ENCODE measurements at regions not wholly inside any gene's neighbourhood (a gene's known extent, or its start where the extent isn't known, plus 50 kb on each side); places are given as distances from the start of the nearest gene placed in this dataset.

DNA sequence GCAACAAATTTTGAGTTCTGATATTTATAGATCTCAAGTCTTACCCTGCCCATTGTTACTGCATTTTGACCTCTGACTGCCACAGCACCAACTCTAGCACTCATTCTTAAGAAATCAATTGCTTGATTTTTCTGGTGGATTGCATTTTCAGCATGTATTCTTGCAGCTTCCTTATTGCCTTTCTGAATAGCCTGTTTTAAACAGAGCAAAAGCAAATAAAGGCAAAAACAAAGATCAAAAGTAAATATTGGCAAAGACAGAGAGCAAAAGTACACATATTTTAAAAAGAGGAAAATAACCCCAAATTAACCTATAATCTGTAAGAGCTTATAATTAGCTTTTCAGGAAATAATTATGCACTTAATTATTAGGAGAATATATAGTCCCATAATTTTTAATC, 129.4 kb upstream of the TENT5D start:
- TF ChIP-seq, protein P1, sequence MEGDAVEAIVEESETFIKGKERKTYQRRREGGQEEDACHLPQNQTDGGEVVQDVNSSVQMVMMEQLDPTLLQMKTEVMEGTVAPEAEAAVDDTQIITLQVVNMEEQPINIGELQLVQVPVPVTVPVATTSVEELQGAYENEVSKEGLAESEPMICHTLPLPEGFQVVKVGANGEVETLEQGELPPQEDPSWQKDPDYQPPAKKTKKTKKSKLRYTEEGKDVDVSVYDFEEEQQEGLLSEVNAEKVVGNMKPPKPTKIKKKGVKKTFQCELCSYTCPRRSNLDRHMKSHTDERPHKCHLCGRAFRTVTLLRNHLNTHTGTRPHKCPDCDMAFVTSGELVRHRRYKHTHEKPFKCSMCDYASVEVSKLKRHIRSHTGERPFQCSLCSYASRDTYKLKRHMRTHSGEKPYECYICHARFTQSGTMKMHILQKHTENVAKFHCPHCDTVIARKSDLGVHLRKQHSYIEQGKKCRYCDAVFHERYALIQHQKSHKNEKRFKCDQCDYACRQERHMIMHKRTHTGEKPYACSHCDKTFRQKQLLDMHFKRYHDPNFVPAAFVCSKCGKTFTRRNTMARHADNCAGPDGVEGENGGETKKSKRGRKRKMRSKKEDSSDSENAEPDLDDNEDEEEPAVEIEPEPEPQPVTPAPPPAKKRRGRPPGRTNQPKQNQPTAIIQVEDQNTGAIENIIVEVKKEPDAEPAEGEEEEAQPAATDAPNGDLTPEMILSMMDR (IDR thresholded peaks at IDR 0.05; ENCODE audit: low read depth, low read length): no peak
- Histone ChIP-seq H3K36me3 (no peaks in the 10 kb centered on the region), H3K27ac (no peak overlapping the region), H3K4me3 (no peak overlapping the region), H3K4me1 (ENCODE audit: low read depth) (no peaks in the 10 kb centered on the region), H3K27me3 (no peaks in the 10 kb centered on the region), H3K9me3 (ENCODE audit: low read depth) (no peaks in the 10 kb centered on the region)
- DNase-seq (ENCODE audit: low read depth in 1 of 2, low spot score in 1 of 2): no peak

- no peak for DNase-seq (ENCODE audit: low read depth in 1 of 2, low spot score in 1 of 2)
- H3K27ac ChIP-seq: no peak overlapping the region
- no peaks in the 10 kb centered on the region for H3K36me3 ChIP-seq
- H3K4me3 ChIP-seq: no peak overlapping the region
- no peaks in the 10 kb centered on the region for H3K9me3 ChIP-seq (ENCODE audit: low read depth)
- no peaks in the 10 kb centered on the region for H3K27me3 ChIP-seq
- H3K4me1 ChIP-seq (ENCODE audit: low read depth): no peaks in the 10 kb centered on the region
- TF ChIP-seq, protein P1 (IDR thresholded peaks at IDR 0.05; ENCODE audit: low read depth, low read length): no peak
Measured at GRCh38 chrX:80293354-80293753, 126.9 kb upstream of the TENT5D start.

DNA sequence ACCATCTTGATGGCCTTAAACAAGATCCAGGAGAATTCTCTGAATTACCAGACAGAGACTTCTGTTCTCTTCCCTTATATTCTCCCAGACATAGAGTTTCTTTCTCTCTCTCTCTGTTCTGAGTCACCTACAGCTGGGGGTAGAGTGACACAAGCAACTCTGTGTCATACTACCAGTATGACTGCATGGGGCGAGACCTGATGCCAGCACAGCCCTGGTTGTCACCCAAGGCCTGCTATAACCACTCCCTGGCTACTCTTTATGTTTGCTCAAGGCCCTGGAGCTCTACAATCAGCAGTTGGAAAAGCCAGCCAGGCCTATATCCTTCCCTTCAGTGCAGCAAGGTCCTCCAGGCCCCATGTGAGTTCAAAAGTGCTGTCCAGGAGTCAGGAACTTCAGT, 114.2 kb upstream of the TENT5D start:
- Histone ChIP-seq H3K27ac (no peak overlapping the region), H3K27me3 (no peaks in the 10 kb centered on the region), H3K4me3 (no peak overlapping the region), H3K36me3 (no peaks in the 10 kb centered on the region), H3K9me3 (ENCODE audit: low read depth) (no peaks in the 10 kb centered on the region), H3K4me1 (ENCODE audit: low read depth) (no peaks in the 10 kb centered on the region)
- no peak for DNase-seq (ENCODE audit: low read depth in 1 of 2, low spot score in 1 of 2)
- TF ChIP-seq, protein P1 (IDR thresholded peaks at IDR 0.05; ENCODE audit: low read depth, low read length): no peak

- Histone ChIP-seq H3K9me3 (ENCODE audit: low read depth) (no peaks in the 10 kb centered on the region), H3K36me3 (no peaks in the 10 kb centered on the region), H3K27me3 (no peaks in the 10 kb centered on the region), H3K4me3 (no peak overlapping the region), H3K27ac (no peak overlapping the region), H3K4me1 (ENCODE audit: low read depth) (no peaks in the 10 kb centered on the region)
- DNase-seq (ENCODE audit: low read depth in 1 of 2, low spot score in 1 of 2): no peak
- TF ChIP-seq, protein P1 (IDR thresholded peaks at IDR 0.05; ENCODE audit: low read depth, low read length): no peak
Measured at GRCh38 chrX:80312448-80312847, 107.8 kb upstream of the TENT5D start.

DNA sequence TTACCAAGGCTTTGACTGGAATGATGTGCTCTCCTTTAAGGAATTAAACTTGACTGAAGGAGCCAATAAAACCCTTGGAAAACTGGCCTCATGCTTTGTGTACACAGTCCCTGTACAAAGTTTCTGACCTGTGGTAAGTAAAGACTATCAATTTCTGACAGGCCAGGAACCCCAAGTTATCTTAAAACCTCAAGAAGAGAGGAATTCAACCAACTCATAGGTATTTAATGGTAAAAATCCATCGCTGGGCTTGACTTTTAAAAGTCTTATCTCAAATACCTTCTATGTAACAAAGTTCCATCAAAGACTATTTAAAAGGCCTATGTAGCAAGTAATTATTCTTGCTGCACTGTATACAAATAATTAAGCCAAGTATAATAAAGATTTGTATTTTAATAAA, 103.7 kb upstream of the TENT5D start:
- no peaks in the 10 kb centered on the region for H3K9me3 ChIP-seq (ENCODE audit: low read depth)
- H3K4me1 ChIP-seq (ENCODE audit: low read depth): no peaks in the 10 kb centered on the region
- H3K4me3 ChIP-seq: no peak overlapping the region
- no peak for DNase-seq (ENCODE audit: low read depth in 1 of 2, low spot score in 1 of 2)
- no peak overlapping the region for H3K27ac ChIP-seq
- TF ChIP-seq, protein P1 (IDR thresholded peaks at IDR 0.05; ENCODE audit: low read depth, low read length): no peak
- no peaks in the 10 kb centered on the region for H3K36me3 ChIP-seq
- no peaks in the 10 kb centered on the region for H3K27me3 ChIP-seq

DNA sequence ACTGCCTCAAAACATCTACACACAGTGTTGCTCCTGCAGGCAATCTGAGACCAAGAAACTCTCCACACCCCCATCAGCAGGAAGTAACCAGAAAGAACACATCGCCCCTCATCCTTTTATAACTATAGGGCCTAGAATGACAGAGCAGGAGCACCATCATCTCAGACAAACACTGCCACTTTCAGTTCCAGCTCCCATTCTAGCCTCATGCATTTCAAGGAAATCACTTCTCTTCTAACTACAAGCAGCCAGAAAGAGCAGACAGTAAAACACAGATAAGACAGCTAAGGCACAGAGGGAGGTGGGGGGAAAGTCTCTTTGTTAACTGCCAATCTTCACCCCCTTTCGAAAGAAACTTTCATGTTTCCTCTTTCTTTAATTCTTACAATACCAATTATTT, 102.6 kb upstream of the TENT5D start:
- DNase-seq (ENCODE audit: low read depth in 1 of 2, low spot score in 1 of 2): no peak
- TF ChIP-seq, protein P1 (IDR thresholded peaks at IDR 0.05; ENCODE audit: low read depth, low read length): no peak
- H3K27me3 ChIP-seq: no peaks in the 10 kb centered on the region
- no peaks in the 10 kb centered on the region for H3K4me1 ChIP-seq (ENCODE audit: low read depth)
- no peaks in the 10 kb centered on the region for H3K9me3 ChIP-seq (ENCODE audit: low read depth)
- H3K27ac ChIP-seq: no peak overlapping the region
- H3K36me3 ChIP-seq: no peaks in the 10 kb centered on the region
- H3K4me3 ChIP-seq: no peak overlapping the region

Data from cardiac muscle cell (in vitro differentiated cells and primary cell).